ENCODE measurements at regions not wholly inside any gene's neighbourhood (a gene's known extent, or its start where the extent isn't known, plus 50 kb on each side); places are given as distances from the start of the nearest gene placed in this dataset.

DNA sequence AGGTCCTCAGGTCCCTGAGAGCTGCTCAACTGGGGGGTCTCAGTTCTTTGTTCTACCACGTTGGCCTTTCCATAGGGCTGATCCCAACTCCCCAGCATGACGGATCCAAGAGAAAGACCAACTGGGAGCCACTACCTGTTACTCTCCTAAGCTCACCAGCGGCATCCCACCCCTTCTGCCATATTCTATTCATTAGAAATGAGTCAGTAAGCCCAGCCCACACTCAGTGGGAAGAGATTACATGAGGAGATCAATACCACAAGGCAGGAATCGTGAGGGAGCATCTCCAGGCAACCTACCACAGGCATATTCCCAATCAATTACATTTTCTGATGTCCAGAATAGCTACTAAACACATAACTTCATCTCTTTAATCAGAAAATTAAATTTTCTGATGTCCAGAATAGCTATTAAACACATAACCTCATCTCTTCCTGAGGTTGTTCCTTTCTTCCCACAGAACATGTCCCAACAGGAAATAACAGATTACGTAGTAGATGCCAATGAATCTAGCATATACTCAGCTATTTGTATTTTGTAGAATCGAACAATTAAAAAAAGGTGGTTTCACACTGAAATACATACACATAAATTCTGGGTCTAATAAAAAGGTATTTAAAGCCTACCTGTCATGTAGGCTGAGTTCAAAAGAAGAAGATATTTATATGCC, 708.1 kb upstream of the ARGLU1 start:
- Mint-ChIP-seq H3K9me3 (ENCODE audit: insufficient read depth) (no peaks in the 10 kb centered on the region), H3K27ac (no peak overlapping the region), H3K27me3 (ENCODE audit: low read depth) (no peaks in the 10 kb centered on the region), H3K4me1 (ENCODE audit: low read depth) (peaks cover 1% of the 10 kb centered on the region), H3K36me3 (ENCODE audit: low read depth) (no peaks in the 10 kb centered on the region), H3K4me3 (no peak overlapping the region)
- ChIA-PET POLR2A (no interaction called here), CTCF (no interaction called here)
- ATAC-seq: no peak
- no peak for DNase-seq

DNA sequence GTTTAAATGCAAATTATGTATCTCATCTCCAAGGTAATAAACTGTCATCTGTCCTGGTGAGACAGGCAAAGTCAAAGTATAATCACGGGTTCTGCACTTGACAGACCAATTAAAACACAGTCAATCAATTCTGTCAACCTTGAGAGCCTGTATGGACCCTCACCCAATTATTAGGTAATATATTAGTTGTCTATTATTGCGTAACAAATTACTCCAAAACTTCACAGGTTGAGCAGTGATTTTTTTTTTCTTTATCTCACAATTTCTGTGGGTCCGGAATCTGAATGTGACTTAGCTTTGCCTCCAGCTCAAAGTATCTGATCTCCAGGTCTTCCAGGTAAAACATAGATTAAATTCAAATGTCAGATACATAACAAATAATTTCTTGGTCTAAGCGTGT, 707.4 kb upstream of the ARGLU1 start:
- DNase-seq (no peak), ATAC-seq (no peak)
- no peak overlapping the region for H3K4me3 Mint-ChIP-seq
- ChIA-PET POLR2A (no interaction called here), CTCF (no interaction called here)
- no peaks in the 10 kb centered on the region for H3K27me3 Mint-ChIP-seq (ENCODE audit: low read depth)
- peaks cover 3% of the 10 kb centered on the region for H3K4me1 Mint-ChIP-seq (ENCODE audit: low read depth)
- H3K36me3 Mint-ChIP-seq (ENCODE audit: low read depth): no peaks in the 10 kb centered on the region
- H3K9me3 Mint-ChIP-seq (ENCODE audit: insufficient read depth): no peaks in the 10 kb centered on the region
- no peak overlapping the region for H3K27ac Mint-ChIP-seq

DNA sequence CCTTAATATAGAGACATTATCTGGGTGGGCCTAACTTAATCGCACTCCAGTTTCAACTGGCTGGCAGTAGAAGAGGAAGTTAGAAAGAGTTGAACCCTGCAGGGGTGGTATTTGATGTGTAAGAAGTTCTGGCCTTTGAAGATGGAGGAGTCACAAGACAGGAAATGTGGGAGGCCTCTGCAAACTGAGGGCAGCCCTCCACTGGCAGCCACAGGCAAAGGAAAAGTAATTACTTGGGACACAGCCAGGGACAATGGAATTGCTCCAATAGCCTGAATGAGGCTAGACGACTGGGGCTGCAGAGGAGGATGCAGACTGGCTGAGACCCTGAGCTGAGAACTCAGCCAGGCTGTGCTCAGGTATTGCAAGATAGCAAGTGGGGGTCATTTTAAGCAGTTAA, 703.3 kb upstream of the ARGLU1 start:
- CTCF ChIA-PET: no interaction called here
- no peak overlapping the region for H3K4me3 Mint-ChIP-seq
- POLR2A ChIA-PET: no interaction called here

DNA sequence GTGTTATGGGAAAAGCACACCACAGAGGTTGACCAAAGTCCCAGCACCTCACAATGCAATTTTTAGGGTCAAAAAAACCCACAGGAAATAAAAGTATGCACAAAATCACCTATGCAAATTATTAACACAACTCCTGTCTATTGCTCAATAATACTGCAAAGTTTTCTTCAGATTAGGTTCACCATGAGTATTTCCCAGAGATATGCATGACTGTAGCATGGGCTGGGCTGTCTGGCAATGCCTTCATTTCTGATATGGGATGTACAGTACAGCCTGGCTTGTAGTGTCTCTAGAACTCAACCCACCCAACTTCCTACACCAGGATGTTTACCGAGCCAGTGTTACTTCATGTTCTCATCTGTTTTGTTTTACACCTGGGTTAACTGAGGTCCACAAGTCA, 698.7 kb upstream of the ARGLU1 start:
- CTCF ChIA-PET: no interaction called here
- H3K36me3 Mint-ChIP-seq (ENCODE audit: low read depth): no peaks in the 10 kb centered on the region
- DNase-seq (no peak), ATAC-seq (no peak)
- H3K4me3 Mint-ChIP-seq: no peak overlapping the region
- H3K27ac Mint-ChIP-seq: no peak overlapping the region
- H3K9me3 Mint-ChIP-seq (ENCODE audit: insufficient read depth): no peaks in the 10 kb centered on the region
- POLR2A ChIA-PET: no interaction called here
- H3K27me3 Mint-ChIP-seq (ENCODE audit: low read depth): no peaks in the 10 kb centered on the region
- peaks cover 3% of the 10 kb centered on the region for H3K4me1 Mint-ChIP-seq (ENCODE audit: low read depth)

More for the DNA sequence above, 703.3 kb upstream of the ARGLU1 start:
- H3K4me1 Mint-ChIP-seq (ENCODE audit: low read depth): peaks cover 3% of the 10 kb centered on the region
- no peaks in the 10 kb centered on the region for H3K36me3 Mint-ChIP-seq (ENCODE audit: low read depth)
- no peak overlapping the region for H3K27ac Mint-ChIP-seq
- no peaks in the 10 kb centered on the region for H3K27me3 Mint-ChIP-seq (ENCODE audit: low read depth)
- ATAC-seq (no peak), DNase-seq (no peak)
- H3K9me3 Mint-ChIP-seq (ENCODE audit: insufficient read depth): no peaks in the 10 kb centered on the region

DNA sequence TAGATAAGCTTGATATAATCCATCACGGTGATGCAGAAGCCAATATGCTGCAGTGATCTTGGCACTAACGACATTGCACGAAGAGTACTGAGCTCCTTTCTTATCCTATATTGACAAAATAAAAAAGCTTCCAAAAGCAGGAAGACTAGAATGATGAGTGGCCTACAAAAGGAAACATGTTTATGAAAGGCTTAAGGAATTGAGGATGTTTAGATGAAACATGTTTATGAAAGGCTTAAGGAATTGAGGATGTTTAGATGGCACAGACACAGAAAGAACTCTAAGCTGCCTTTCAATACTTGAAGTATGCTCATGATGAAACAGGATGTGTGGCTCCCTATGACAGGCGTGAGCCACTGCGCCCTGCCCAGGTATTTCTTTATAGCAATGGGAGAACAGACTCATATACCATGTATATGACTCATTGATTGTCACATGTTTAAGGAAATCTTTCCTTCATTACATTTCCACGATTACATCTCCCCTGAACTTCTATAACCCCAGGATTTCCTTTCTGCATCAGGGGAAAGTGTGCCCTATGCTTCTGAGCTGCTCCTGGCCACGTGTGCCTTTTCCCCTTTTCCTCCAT, 690.8 kb upstream of the ARGLU1 start:
- ATAC-seq (no peak), DNase-seq (no peak)
- CTCF ChIA-PET: no interaction called here
- H3K36me3 Mint-ChIP-seq (ENCODE audit: low read depth): no peaks in the 10 kb centered on the region
- H3K27me3 Mint-ChIP-seq (ENCODE audit: low read depth): no peaks in the 10 kb centered on the region
- no peak overlapping the region for H3K27ac Mint-ChIP-seq
- H3K9me3 Mint-ChIP-seq (ENCODE audit: insufficient read depth): no peaks in the 10 kb centered on the region
- no peaks in the 10 kb centered on the region for H3K4me1 Mint-ChIP-seq (ENCODE audit: low read depth)
- POLR2A ChIA-PET: interaction anchor here (0.6 kb wide), 1 partner anchor 20 kb away, joined by 4 read pairs; no protein-coding TSS in a partner anchor
- H3K4me3 Mint-ChIP-seq: no peak overlapping the region

DNA sequence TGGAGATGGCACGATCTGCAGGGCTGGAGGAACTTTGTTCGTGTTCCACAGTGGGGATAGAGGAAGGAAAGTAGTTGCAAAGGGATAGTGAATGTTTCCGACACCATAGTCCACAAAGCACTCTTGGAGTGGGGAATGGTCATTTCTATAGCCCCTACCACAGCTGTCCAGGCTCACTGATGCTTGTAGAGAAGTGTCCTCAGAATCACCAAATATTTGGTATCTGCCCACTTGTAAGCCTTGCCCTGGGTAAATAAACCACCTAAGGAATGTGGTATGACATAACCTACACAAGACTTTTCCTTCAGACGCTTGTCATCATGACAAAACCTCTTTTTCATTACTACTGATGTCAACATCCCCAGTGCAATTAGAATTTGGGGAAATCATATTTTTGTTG, 686.5 kb upstream of the ARGLU1 start:
- no peak for ATAC-seq
- ChIA-PET POLR2A (no interaction called here), CTCF (no interaction called here)
- H3K27ac Mint-ChIP-seq: no peak overlapping the region
- H3K9me3 Mint-ChIP-seq (ENCODE audit: insufficient read depth): no peaks in the 10 kb centered on the region
- no peaks in the 10 kb centered on the region for H3K4me1 Mint-ChIP-seq (ENCODE audit: low read depth)
- no peaks in the 10 kb centered on the region for H3K27me3 Mint-ChIP-seq (ENCODE audit: low read depth)
- no peak overlapping the region for H3K4me3 Mint-ChIP-seq
- H3K36me3 Mint-ChIP-seq (ENCODE audit: low read depth): no peaks in the 10 kb centered on the region
- no peak for DNase-seq

DNA sequence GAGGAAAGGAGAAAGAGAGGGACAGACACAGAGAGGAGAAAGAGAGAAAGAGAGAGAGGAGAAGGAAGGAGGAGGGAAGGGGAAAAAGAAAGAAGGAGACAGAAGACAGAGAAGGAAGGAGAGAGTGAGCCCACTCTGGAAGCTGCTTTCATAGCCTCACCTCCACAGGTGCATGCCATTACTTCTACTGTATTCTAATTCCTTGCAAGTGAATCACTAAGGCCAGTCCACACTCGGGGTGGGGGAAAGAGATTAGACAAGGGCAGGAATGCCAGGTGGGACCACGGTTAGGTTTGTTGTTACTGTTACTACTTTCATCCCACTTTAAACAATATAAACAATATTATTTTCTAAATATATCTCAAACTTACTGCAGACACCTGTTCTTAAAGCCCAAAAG, 684.5 kb upstream of the ARGLU1 start:
- POLR2A ChIA-PET: no interaction called here
- Mint-ChIP-seq H3K9me3 (ENCODE audit: insufficient read depth) (no peaks in the 10 kb centered on the region), H3K36me3 (ENCODE audit: low read depth) (no peaks in the 10 kb centered on the region)

DNA sequence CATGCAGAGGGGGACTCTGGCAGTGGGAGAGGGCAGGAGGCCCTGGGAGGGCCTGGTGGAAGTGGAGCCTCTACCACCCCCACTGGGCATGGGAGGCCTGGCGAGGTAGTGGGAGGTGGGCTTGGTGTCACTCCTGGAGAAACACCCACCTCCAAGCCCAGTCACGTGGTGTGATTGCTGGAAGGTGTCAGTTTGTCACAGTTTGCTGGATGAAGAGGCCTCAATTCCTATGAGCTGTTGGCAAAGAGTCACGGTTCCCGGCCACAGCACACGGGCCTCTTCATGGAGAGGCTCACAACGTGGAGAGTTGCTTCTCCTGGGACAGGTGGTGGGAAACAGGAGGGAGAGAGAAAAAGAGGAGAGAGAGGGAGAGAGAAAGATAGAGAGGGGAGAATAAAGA, 684.1 kb upstream of the ARGLU1 start:
- ChIA-PET POLR2A (no interaction called here), CTCF (no interaction called here)
- no peaks in the 10 kb centered on the region for H3K4me1 Mint-ChIP-seq (ENCODE audit: low read depth)
- H3K36me3 Mint-ChIP-seq (ENCODE audit: low read depth): no peaks in the 10 kb centered on the region
- no peaks in the 10 kb centered on the region for H3K9me3 Mint-ChIP-seq (ENCODE audit: insufficient read depth)
- ATAC-seq (no peak), DNase-seq (no peak)
- no peaks in the 10 kb centered on the region for H3K27me3 Mint-ChIP-seq (ENCODE audit: low read depth)
- H3K27ac Mint-ChIP-seq: no peak overlapping the region
- H3K4me3 Mint-ChIP-seq: no peak overlapping the region

More for the DNA sequence above, 684.5 kb upstream of the ARGLU1 start:
- ATAC-seq: no peak
- H3K4me1 Mint-ChIP-seq (ENCODE audit: low read depth): no peaks in the 10 kb centered on the region
- no peak overlapping the region for H3K27ac Mint-ChIP-seq
- H3K4me3 Mint-ChIP-seq: no peak overlapping the region
- no peak for DNase-seq
- no peaks in the 10 kb centered on the region for H3K27me3 Mint-ChIP-seq (ENCODE audit: low read depth)
- CTCF ChIA-PET: no interaction called here

DNA sequence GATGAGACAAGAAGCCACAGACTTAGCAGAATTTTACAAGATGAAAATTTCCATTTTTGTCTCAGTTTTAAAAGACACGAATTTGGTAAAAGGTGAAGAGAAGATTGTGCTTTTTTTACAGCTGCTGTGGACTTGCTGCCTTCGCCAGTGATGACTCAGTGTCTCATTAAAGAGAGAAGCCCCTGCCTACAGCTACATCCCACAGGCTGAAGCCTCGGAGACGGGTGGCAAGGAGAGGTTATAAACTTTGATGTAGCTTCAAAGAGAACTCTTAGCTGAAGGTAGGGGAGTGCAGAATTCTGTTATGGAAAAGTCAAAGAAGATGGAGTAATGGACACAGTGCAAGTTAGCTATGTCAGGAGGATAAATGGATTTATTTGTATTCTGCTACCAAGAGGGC, 683.4 kb upstream of the ARGLU1 start:
- H3K9me3 Mint-ChIP-seq (ENCODE audit: insufficient read depth): no peaks in the 10 kb centered on the region

DNA sequence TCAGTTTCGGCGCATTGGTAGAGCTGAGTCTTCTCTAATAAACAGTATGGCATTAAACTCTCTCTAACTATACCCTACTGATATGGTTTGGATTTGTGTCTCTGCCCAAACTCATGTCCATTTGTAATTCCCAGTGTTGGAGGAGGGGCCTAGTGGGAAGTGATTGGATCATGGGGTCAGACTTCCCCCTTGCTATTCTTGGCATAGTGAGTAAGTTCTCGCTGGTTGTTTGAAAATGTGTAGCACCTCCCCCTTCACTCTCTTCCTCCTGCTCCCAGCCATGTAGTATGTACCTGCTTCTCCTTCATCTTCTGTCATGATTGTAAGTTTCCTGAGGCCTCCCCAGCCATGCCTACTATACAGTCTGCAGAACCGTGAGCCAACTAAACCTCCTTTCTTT, 682.7 kb upstream of the ARGLU1 start:
- POLR2A ChIA-PET: no interaction called here
- Mint-ChIP-seq H3K36me3 (ENCODE audit: low read depth) (no peaks in the 10 kb centered on the region), H3K4me3 (no peak overlapping the region), H3K27me3 (ENCODE audit: low read depth) (no peaks in the 10 kb centered on the region), H3K27ac (no peak overlapping the region), H3K9me3 (ENCODE audit: insufficient read depth) (no peaks in the 10 kb centered on the region), H3K4me1 (ENCODE audit: low read depth) (no peaks in the 10 kb centered on the region)
- CTCF ChIA-PET: no interaction called here
- DNase-seq: no peak
- ATAC-seq: no peak

More for the DNA sequence above, 683.4 kb upstream of the ARGLU1 start:
- ChIA-PET CTCF (no interaction called here), POLR2A (no interaction called here)
- ATAC-seq: no peak
- no peak for DNase-seq
- no peaks in the 10 kb centered on the region for H3K36me3 Mint-ChIP-seq (ENCODE audit: low read depth)
- H3K4me1 Mint-ChIP-seq (ENCODE audit: low read depth): no peaks in the 10 kb centered on the region
- H3K27me3 Mint-ChIP-seq (ENCODE audit: low read depth): no peaks in the 10 kb centered on the region
- no peak overlapping the region for H3K4me3 Mint-ChIP-seq
- H3K27ac Mint-ChIP-seq: no peak overlapping the region

DNA sequence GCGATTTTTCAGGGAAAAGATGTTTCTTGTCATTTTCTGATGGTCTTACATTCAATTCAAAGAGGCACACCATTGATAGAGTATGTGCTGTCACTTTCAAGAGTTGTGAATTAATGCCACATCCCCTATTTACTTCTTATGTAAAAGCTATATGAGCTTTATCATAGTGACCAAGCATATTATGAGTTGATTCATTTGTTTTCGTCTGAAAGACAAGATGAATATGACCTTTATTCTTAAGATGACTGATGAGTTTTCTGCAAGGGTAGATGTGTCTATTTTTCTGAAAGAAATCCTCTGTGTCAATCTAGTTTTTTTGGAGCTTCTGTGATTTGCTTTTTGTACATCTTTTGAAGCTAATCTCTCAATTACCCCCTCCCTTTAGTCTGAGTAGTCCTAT, 676.3 kb upstream of the ARGLU1 start:
- DNase-seq (no peak), ATAC-seq (no peak)
- H3K36me3 Mint-ChIP-seq (ENCODE audit: low read depth): no peaks in the 10 kb centered on the region
- H3K9me3 Mint-ChIP-seq (ENCODE audit: insufficient read depth): no peaks in the 10 kb centered on the region
- POLR2A ChIA-PET: no interaction called here
- CTCF ChIA-PET: no interaction called here
- H3K27ac Mint-ChIP-seq: no peak overlapping the region
- no peaks in the 10 kb centered on the region for H3K4me1 Mint-ChIP-seq (ENCODE audit: low read depth)
- no peaks in the 10 kb centered on the region for H3K27me3 Mint-ChIP-seq (ENCODE audit: low read depth)
- no peak overlapping the region for H3K4me3 Mint-ChIP-seq

DNA sequence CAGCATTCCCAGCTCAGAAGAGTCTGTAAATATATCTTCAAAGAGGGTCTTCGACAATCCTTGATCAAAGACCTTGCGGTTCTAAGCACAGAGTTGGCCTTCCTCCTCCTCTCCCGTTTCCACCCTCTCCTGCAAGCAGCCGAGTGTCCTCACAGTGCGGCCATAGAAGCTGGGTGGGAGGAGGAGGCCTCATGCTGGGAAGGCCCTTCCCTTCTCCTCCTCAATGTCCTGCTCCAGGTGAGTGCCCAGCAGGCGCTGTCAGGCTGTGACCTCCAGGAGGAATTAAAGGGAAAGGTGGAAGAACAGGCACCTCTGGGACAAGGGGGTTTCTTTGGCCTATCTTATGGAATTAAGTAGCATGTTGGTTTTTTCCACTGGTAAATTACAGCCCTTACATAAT, 674.2 kb upstream of the ARGLU1 start:
- Mint-ChIP-seq H3K4me3 (no peak overlapping the region), H3K36me3 (ENCODE audit: low read depth) (no peaks in the 10 kb centered on the region), H3K4me1 (ENCODE audit: low read depth) (no peaks in the 10 kb centered on the region), H3K27ac (no peak overlapping the region), H3K27me3 (ENCODE audit: low read depth) (no peaks in the 10 kb centered on the region), H3K9me3 (ENCODE audit: insufficient read depth) (no peaks in the 10 kb centered on the region)
- CTCF ChIA-PET: no interaction called here
- POLR2A ChIA-PET: no interaction called here
- ATAC-seq (no peak), DNase-seq (no peak)

DNA sequence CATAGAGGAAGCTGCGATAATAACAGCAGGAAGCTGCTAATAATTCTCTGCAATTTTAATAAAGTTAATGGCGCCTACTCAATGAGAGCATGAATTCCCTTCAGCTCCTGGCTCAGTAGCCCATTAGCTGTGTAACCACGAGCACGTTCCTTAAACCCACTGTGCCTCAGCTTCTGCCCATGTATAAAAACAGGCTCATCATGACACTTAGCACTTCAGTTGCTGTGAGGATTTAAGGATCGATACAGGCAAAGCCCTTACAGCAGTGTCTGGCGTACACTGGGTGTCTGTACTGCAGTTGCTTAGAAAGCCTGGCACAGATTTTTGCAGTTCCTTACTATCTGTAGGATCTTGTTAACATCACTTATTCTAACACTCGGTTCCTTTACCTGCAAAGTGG, 673.4 kb upstream of the ARGLU1 start:
- no peak for ATAC-seq
- CTCF ChIA-PET: no interaction called here

More for the DNA sequence above, 673.4 kb upstream of the ARGLU1 start:
- POLR2A ChIA-PET: no interaction called here
- Mint-ChIP-seq H3K36me3 (ENCODE audit: low read depth) (no peaks in the 10 kb centered on the region), H3K4me3 (no peak overlapping the region), H3K4me1 (ENCODE audit: low read depth) (no peaks in the 10 kb centered on the region), H3K27me3 (ENCODE audit: low read depth) (no peaks in the 10 kb centered on the region), H3K27ac (no peak overlapping the region), H3K9me3 (ENCODE audit: insufficient read depth) (no peaks in the 10 kb centered on the region)
- no peak for DNase-seq
